CD14-positive monocyte (primary cell): ENCODE measurements at regions not wholly inside any gene's neighbourhood (a gene's known extent, or its start where the extent isn't known, plus 50 kb on each side); places are given as distances from the start of the nearest gene placed in this dataset.

Experiments
- DNase-seq, 3 donors: peaks; one replicate each; pipeline ENCODE4 v3.0.0-alpha.2; 2011 to 2022
- H2AFZ ChIP-seq: 2 replicates; pipeline ENCODE4 v1.6.0; 2012; ENCODE audit warnings: mild to moderate bottlenecking, low read depth, low read length, inconsistent platforms; ENCODE audit not compliant: insufficient read depth, poor library complexity, severe bottlenecking
- H3K27ac ChIP-seq, 2 donors: 1 replicate in 1 of 2; 2 replicates in 1 of 2; pipeline ENCODE4 v1.5.1; 2012 to 2013; ENCODE audit warnings: low read length in 2 of 2, control low read depth in 1 of 2, inconsistent platforms in 1 of 2, low read depth in 1 of 2, mild to moderate bottlenecking in 1 of 2
- H3K27me3 ChIP-seq, 2 donors: one replicate each; pipeline versions ENCODE4 v1.6.0 to v1.6.1; 2011 to 2013; ENCODE audit warnings: low read length in 2 of 2; ENCODE audit not compliant: control insufficient read depth in 2 of 2, insufficient read depth in 2 of 2
- H3K36me3 ChIP-seq, 2 donors: replicated peaks in 1 of 2; 1 replicate in 1 of 2; 2 replicates in 1 of 2; pipeline versions ENCODE4 v1.5.1 to v1.6.1; 2012 to 2013; ENCODE audit warnings: low read length in 2 of 2, control low read depth in 1 of 2, inconsistent platforms in 1 of 2, mild to moderate bottlenecking in 1 of 2; ENCODE audit not compliant: insufficient read depth in 2 of 2, control insufficient read depth in 1 of 2
- H3K4me1 ChIP-seq, 2 donors: 1 replicate in 1 of 2; 2 replicates in 1 of 2; pipeline versions ENCODE4 v1.5.1 to v1.6.1; 2012 to 2013; ENCODE audit warnings: low read length in 2 of 2, control low read depth in 1 of 2, inconsistent platforms in 1 of 2, mild to moderate bottlenecking in 1 of 2, moderate library complexity in 1 of 2; ENCODE audit not compliant: insufficient read depth in 2 of 2, control insufficient read depth in 1 of 2
- H3K4me2 ChIP-seq: replicated peaks from 2 replicates; pipeline ENCODE3; 2012; ENCODE audit warnings: low read length, moderate library complexity, mild to moderate bottlenecking; ENCODE audit not compliant: poor library complexity, severe bottlenecking; ENCODE audit errors: extremely low read depth
- H3K4me3 ChIP-seq, 3 experiments: fragments of 200-600 bp in 1 of 3; sonication (generic) in 1 of 3; replicated peaks in 1 of 3; 1 replicate in 2 of 3; 2 replicates in 1 of 3; pipeline ENCODE4 v1.5.1; 2011 to 2013; ENCODE audit warnings: low read length in 3 of 3, mild to moderate bottlenecking in 3 of 3, control low read depth in 2 of 3, low read depth in 2 of 3, inconsistent platforms in 1 of 3, moderate library complexity in 1 of 3
- H3K79me2 ChIP-seq: 2 replicates; pipeline ENCODE4 v1.6.0; 2012; ENCODE audit warnings: mild to moderate bottlenecking, control low read depth, inconsistent platforms, low read length, moderate library complexity; ENCODE audit not compliant: insufficient read depth
- H3K9ac ChIP-seq: 2 replicates; pipeline ENCODE4 v1.6.0; 2017; ENCODE audit warnings: low read length, mild to moderate bottlenecking; ENCODE audit not compliant: insufficient read depth, poor library complexity, severe bottlenecking
- H3K9me3 ChIP-seq, 2 donors: replicated peaks in 1 of 2; 1 replicate in 1 of 2; 2 replicates in 1 of 2; pipeline versions ENCODE4 v1.5.1 to v1.6.1; 2012 to 2013; ENCODE audit warnings: low read length in 2 of 2, control low read depth in 1 of 2; ENCODE audit not compliant: control insufficient read depth in 1 of 2, insufficient read depth in 1 of 2
- H4K20me1 ChIP-seq: 2 replicates; pipeline ENCODE4 v1.6.0; 2012; ENCODE audit warnings: mild to moderate bottlenecking, low read length, control low read depth, moderate library complexity; ENCODE audit not compliant: insufficient read depth
- H3K27ac Mint-ChIP-seq, 7 donors: one replicate each; pipeline ENCODE4 v1.8.0; 2020; ENCODE audit warnings: mild to moderate bottlenecking in 7 of 7, mixed read lengths in 7 of 7, moderate library complexity in 6 of 7, inconsistent platforms in 2 of 7
- H3K27me3 Mint-ChIP-seq, 3 donors: one replicate each; pipeline ENCODE4 v1.8.0; 2021 to 2022; ENCODE audit warnings: low read depth in 3 of 3, mild to moderate bottlenecking in 3 of 3, mixed read lengths in 3 of 3, moderate library complexity in 3 of 3, inconsistent platforms in 1 of 3
- H3K36me3 Mint-ChIP-seq, 2 donors: one replicate each; pipeline ENCODE4 v1.8.0; 2020; ENCODE audit warnings: mixed read lengths in 2 of 2, inconsistent platforms in 1 of 2, mild to moderate bottlenecking in 1 of 2
- H3K4me1 Mint-ChIP-seq: one replicate; pipeline ENCODE4 v1.8.0; 2020; ENCODE audit warnings: mild to moderate bottlenecking, mixed read lengths
- H3K4me3 Mint-ChIP-seq, 2 donors: one replicate each; pipeline ENCODE4 v1.8.0; 2020; ENCODE audit warnings: mild to moderate bottlenecking in 2 of 2, mixed read lengths in 2 of 2, moderate library complexity in 1 of 2
- H3K9me3 Mint-ChIP-seq, 7 donors: one replicate each; pipeline ENCODE4 v1.8.0; 2020 to 2022; ENCODE audit warnings: mixed read lengths in 7 of 7, mild to moderate bottlenecking in 6 of 7, moderate library complexity in 6 of 7, inconsistent platforms in 2 of 7
- WGBS: methylation state at CpG from one replicate; pipeline ENCODE4 v1.1.5; 2013; ENCODE audit warnings: missing lambda C conversion rate; ENCODE audit not compliant: insufficient coverage; 5-methylcytosine and 5-hydroxymethylcytosine counted together
- intact Hi-C, 2 donors: fragments of 100-400 bp; cut with micrococcal nuclease; formaldehyde crosslinking; loops; one replicate each; pipeline versions ENCODE4 v1.15.0 to v1.15.1; 2023
- TF ChIP-seq, protein P1 (sequence below): fragments of 200-600 bp; IDR thresholded peaks from one replicate; pipeline ENCODE4 v1.8.0; 2022; ENCODE audit warnings: antibody characterized with exemption, mild to moderate bottlenecking

- intact Hi-C loops, result no loop called here
- H3K27ac Mint-ChIP-seq, result no peak overlapping the region
Observed at GRCh38 chr10:63759335-63759734, 238.1 kb downstream of the REEP3 start.

DNA sequence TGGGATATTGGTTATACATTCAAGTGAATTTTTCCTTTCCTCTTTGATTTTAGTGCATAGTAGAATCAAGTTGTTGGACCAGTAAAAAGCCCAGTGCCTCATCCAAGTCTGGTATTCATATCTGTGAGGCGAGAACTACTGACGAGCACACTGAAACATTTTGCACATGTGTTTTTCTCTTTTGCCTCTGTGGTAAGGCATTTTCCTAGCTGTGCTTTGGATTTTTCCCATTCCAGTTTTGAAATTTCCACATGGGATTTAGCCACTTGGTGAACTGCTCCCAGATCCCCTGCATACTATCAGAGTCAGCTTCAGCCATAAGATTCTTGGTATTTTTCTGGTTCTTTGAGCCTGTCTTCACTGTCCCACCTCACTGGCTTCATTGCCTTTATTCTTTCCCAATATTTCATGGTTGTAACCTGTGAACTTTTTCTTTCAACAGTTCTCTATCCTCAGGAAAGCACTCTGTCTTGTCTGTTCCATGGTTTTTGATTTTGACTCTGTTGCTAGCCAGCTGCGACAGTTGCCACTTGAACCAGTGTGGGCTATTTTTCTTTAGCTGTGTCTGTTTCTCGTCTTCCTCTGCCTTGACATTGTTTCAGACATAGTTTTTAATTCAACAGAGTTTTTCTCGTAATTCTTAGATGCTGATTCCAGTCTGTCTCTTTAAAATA is 239.0 kb downstream of the REEP3 start:
- no peaks in the 10 kb centered on the region for H3K4me1 Mint-ChIP-seq
- no peaks in the 10 kb centered on the region for H3K9me3 Mint-ChIP-seq
- H3K4me1 ChIP-seq, result no peaks in the 10 kb centered on the region
- H4K20me1 ChIP-seq, result no peaks in the 10 kb centered on the region
- no peaks in the 10 kb centered on the region for H3K36me3 ChIP-seq
- H2AFZ ChIP-seq, result no peak overlapping the region
- intact Hi-C loops, result no loop called here
- no peak overlapping the region for H3K27ac ChIP-seq
- H3K9ac ChIP-seq, result no peak overlapping the region
- H3K9me3 ChIP-seq, result no peaks in the 10 kb centered on the region
- no peak overlapping the region for H3K27ac Mint-ChIP-seq
- no peak overlapping the region for H3K4me3 ChIP-seq
- TF ChIP-seq, protein P1, sequence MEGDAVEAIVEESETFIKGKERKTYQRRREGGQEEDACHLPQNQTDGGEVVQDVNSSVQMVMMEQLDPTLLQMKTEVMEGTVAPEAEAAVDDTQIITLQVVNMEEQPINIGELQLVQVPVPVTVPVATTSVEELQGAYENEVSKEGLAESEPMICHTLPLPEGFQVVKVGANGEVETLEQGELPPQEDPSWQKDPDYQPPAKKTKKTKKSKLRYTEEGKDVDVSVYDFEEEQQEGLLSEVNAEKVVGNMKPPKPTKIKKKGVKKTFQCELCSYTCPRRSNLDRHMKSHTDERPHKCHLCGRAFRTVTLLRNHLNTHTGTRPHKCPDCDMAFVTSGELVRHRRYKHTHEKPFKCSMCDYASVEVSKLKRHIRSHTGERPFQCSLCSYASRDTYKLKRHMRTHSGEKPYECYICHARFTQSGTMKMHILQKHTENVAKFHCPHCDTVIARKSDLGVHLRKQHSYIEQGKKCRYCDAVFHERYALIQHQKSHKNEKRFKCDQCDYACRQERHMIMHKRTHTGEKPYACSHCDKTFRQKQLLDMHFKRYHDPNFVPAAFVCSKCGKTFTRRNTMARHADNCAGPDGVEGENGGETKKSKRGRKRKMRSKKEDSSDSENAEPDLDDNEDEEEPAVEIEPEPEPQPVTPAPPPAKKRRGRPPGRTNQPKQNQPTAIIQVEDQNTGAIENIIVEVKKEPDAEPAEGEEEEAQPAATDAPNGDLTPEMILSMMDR, result no peak
- peaks cover 8 to 26% (median 22%) of the 10 kb centered on the region in 3 donors for H3K27me3 Mint-ChIP-seq
- H3K27me3 ChIP-seq, result peaks cover 0 to 4% of the 10 kb centered on the region in 2 donors
- no peaks in the 10 kb centered on the region for H3K36me3 Mint-ChIP-seq
- H3K4me2 ChIP-seq, result no peak overlapping the region
- no peak for DNase-seq
- H3K79me2 ChIP-seq, result no peaks in the 10 kb centered on the region
- 100% methylated on average over 2 of the region's 5 CpGs for WGBS
- no peak overlapping the region for H3K4me3 Mint-ChIP-seq

More at GRCh38 chr10:63759335-63759734, 238.1 kb downstream of the REEP3 start:
- H3K79me2 ChIP-seq, result no peaks in the 10 kb centered on the region
- peaks cover 8 to 26% (median 20%) of the 10 kb centered on the region in 3 donors for H3K27me3 Mint-ChIP-seq
- no peaks in the 10 kb centered on the region for H3K36me3 ChIP-seq
- H3K9me3 Mint-ChIP-seq, result no peaks in the 10 kb centered on the region
- no peak overlapping the region for H3K9ac ChIP-seq
- no peak overlapping the region for H3K27ac ChIP-seq
- WGBS, result 94% methylated on average over 6 of the region's 7 CpGs
- no peak overlapping the region for H3K4me2 ChIP-seq
- H3K27me3 ChIP-seq, result peaks cover 0 to 4% of the 10 kb centered on the region in 2 donors
- H4K20me1 ChIP-seq, result no peaks in the 10 kb centered on the region
- H3K4me1 ChIP-seq, result no peaks in the 10 kb centered on the region
- H3K4me3 ChIP-seq, result no peak overlapping the region
- no peak overlapping the region for H3K4me3 Mint-ChIP-seq
- no peaks in the 10 kb centered on the region for H3K36me3 Mint-ChIP-seq
- no peak for DNase-seq
- TF ChIP-seq, protein P1, result no peak
- no peaks in the 10 kb centered on the region for H3K4me1 Mint-ChIP-seq
- no peaks in the 10 kb centered on the region for H3K9me3 ChIP-seq
- no peak overlapping the region for H2AFZ ChIP-seq
